CD4-positive, alpha-beta T cell (primary cell): ENCODE measurements at regions not wholly inside any gene's neighbourhood (a gene's known extent, or its start where the extent isn't known, plus 50 kb on each side); places are given as distances from the start of the nearest gene placed in this dataset.

Experiments used
- ATAC-seq: fragments of 200-7000 bp; cut with Tn5 transposase; one replicate; pipeline ENCODE4 v1.10.0; 2022; ENCODE audit warnings: mild to moderate bottlenecking; ENCODE audit not compliant: poor library complexity
- CTCF ChIA-PET: fragments of 350-600 bp; sonication (Branson Sonifier 250); formaldehyde crosslinking; loops from one replicate; lab custom pipeline; 2021; ENCODE audit warnings: antibody characterized with exemption, inconsistent platforms; lab: Charles Lee
- POLR2A ChIA-PET: fragments of 350-600 bp; sonication (Branson Sonifier 250); formaldehyde crosslinking; loops from one replicate; lab custom pipeline; 2021; ENCODE audit warnings: antibody characterized with exemption, inconsistent platforms; lab: Charles Lee
- DNase-seq, 14 experiments: peaks; one replicate each; pipeline ENCODE4 v3.0.0-alpha.2; 2013 to 2020; ENCODE audit warnings: mixed read lengths in 2 of 14
- H3K27ac ChIP-seq, 2 donors: one replicate each; pipeline versions ENCODE4 v1.5.1 to v1.7.0; 2013; ENCODE audit warnings: low read length in 2 of 2, low read depth in 1 of 2, mild to moderate bottlenecking in 1 of 2
- H3K27me3 ChIP-seq, 2 experiments: 1 replicate in 1 of 2; 2 replicates in 1 of 2; pipeline versions ENCODE4 v1.6.1 to v1.7.0; 2013; ENCODE audit warnings: low read length in 2 of 2, control low read depth in 1 of 2, mild to moderate bottlenecking in 1 of 2, moderate library complexity in 1 of 2; ENCODE audit not compliant: insufficient read depth in 2 of 2, control insufficient read depth in 1 of 2
- H3K36me3 ChIP-seq: one replicate; pipeline ENCODE4 v1.6.1; 2013; ENCODE audit warnings: low read length, control low read depth; ENCODE audit not compliant: insufficient read depth
- H3K4me1 ChIP-seq: one replicate; pipeline ENCODE4 v1.6.1; 2013; ENCODE audit warnings: low read length, control low read depth; ENCODE audit not compliant: insufficient read depth
- H3K4me3 ChIP-seq: one replicate; pipeline ENCODE4 v1.5.1; 2013; ENCODE audit warnings: mild to moderate bottlenecking, low read length, moderate library complexity
- H3K9me3 ChIP-seq, 2 experiments: 1 replicate in 1 of 2; 2 replicates in 1 of 2; pipeline versions ENCODE4 v1.6.1 to v1.7.0; 2013; ENCODE audit warnings: low read length in 2 of 2, mild to moderate bottlenecking in 2 of 2, control low read depth in 1 of 2, moderate library complexity in 1 of 2; ENCODE audit not compliant: control insufficient read depth in 1 of 2, insufficient read depth in 1 of 2
- H3K27ac Mint-ChIP-seq: one replicate; pipeline ENCODE4 v1.8.0; 2020; ENCODE audit warnings: mixed read lengths
- H3K27me3 Mint-ChIP-seq: one replicate; pipeline ENCODE4 v1.8.0; 2021; ENCODE audit warnings: mixed read lengths
- H3K36me3 Mint-ChIP-seq: one replicate; pipeline ENCODE4 v1.8.0; 2021; ENCODE audit warnings: low read depth, mixed read lengths
- H3K4me1 Mint-ChIP-seq: one replicate; pipeline ENCODE4 v1.8.0; 2021; ENCODE audit warnings: low read depth, mixed read lengths
- H3K4me3 Mint-ChIP-seq: one replicate; pipeline ENCODE4 v1.8.0; 2020; ENCODE audit warnings: mild to moderate bottlenecking, mixed read lengths
- H3K9me3 Mint-ChIP-seq: one replicate; pipeline ENCODE4 v1.8.0; 2020; ENCODE audit warnings: mixed read lengths
- CTCF ChIP-seq: fragments of 200-600 bp; IDR thresholded peaks from one replicate; pipeline ENCODE4 v1.8.0; 2022; ENCODE audit warnings: antibody characterized with exemption, mild to moderate bottlenecking
- intact Hi-C, 2 experiments: fragments of 100-400 bp; cut with DNase I in 1 of 2; cut with micrococcal nuclease in 1 of 2; formaldehyde crosslinking; loops; one replicate each; pipeline versions ENCODE4 v1.15.1 to v1.9.0; 2023 to 2025; cut with DNase I, micrococcal nuclease

DNA sequence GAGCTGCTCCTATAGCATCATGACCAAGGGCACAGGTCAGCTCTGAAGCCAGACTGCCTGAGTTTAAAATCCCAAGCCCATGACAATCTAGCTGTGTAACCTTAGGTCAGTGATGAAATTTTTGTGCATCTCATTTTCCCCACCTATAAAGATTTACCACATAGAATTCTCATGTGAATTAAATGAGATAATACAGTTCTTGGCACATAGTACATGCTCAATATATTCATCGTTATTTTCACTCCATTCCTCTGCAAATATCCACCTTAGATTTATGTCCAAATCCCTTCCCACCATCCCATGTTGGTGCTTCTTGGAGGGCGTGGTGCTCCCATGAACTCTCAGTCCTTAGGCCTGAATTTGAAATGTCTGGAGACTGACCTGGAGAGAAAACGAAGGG is 300.1 kb downstream of the TLE3 start:
- H3K4me3 ChIP-seq: no peak overlapping the region
- ChIA-PET POLR2A (no interaction called here), CTCF (interaction anchor here (1.3 kb wide), 1 partner anchor 11 kb away, joined by 3 read pairs; no protein-coding TSS in a partner anchor)
- Mint-ChIP-seq H3K4me1 (no peaks in the 10 kb centered on the region), H3K27me3 (no peaks in the 10 kb centered on the region), H3K36me3 (no peaks in the 10 kb centered on the region), H3K27ac (no peak overlapping the region), H3K9me3 (no peaks in the 10 kb centered on the region), H3K4me3 (no peak overlapping the region)
- H3K27ac ChIP-seq: no peak overlapping the region
- no peaks in the 10 kb centered on the region for H3K4me1 ChIP-seq
- TF ChIP-seq CTCF: no peak
- H3K9me3 ChIP-seq: no peaks in the 10 kb centered on the region
- no peak for DNase-seq
- no peak for ATAC-seq
- no peaks in the 10 kb centered on the region for H3K27me3 ChIP-seq
- H3K36me3 ChIP-seq: no peaks in the 10 kb centered on the region
- intact Hi-C loops: no loop called here

- H3K27ac ChIP-seq: no peak overlapping the region
- H3K36me3 Mint-ChIP-seq: no peaks in the 10 kb centered on the region
- no peaks in the 10 kb centered on the region for H3K27me3 Mint-ChIP-seq
- no peaks in the 10 kb centered on the region for H3K9me3 ChIP-seq
- intact Hi-C loops: no loop called here
- no peak for TF ChIP-seq CTCF
- H3K27ac Mint-ChIP-seq: no peak overlapping the region
- no peaks in the 10 kb centered on the region for H3K4me1 ChIP-seq
- H3K27me3 ChIP-seq: no peaks in the 10 kb centered on the region
- no peaks in the 10 kb centered on the region for H3K9me3 Mint-ChIP-seq
- ATAC-seq (no peak), DNase-seq (peak in 1 of 14 experiments; percentile 11)
- CTCF ChIA-PET: no interaction called here
- POLR2A ChIA-PET: no interaction called here
- no peaks in the 10 kb centered on the region for H3K4me1 Mint-ChIP-seq
- H3K4me3 ChIP-seq: no peak overlapping the region
- no peak overlapping the region for H3K4me3 Mint-ChIP-seq
- no peaks in the 10 kb centered on the region for H3K36me3 ChIP-seq
Measured at GRCh38 chr15:69798481-69799250, 299.1 kb downstream of the TLE3 start.

GRCh38 chr15:69801144-69801543 is 296.6 kb downstream of the TLE3 start:
- Histone ChIP-seq H3K4me3 (no peak overlapping the region), H3K27me3 (no peaks in the 10 kb centered on the region), H3K36me3 (no peaks in the 10 kb centered on the region), H3K27ac (no peak overlapping the region), H3K4me1 (peaks cover 3% of the 10 kb centered on the region), H3K9me3 (no peaks in the 10 kb centered on the region)
- no peaks in the 10 kb centered on the region for H3K36me3 Mint-ChIP-seq
- ChIA-PET CTCF (no interaction called here), POLR2A (no interaction called here)
- H3K4me1 Mint-ChIP-seq: no peaks in the 10 kb centered on the region
- H3K9me3 Mint-ChIP-seq: no peaks in the 10 kb centered on the region
- no peak overlapping the region for H3K27ac Mint-ChIP-seq
- H3K27me3 Mint-ChIP-seq: peaks cover 4% of the 10 kb centered on the region
- ATAC-seq (no peak), DNase-seq (no peak)
- TF ChIP-seq CTCF: no peak
- intact Hi-C loops: loop anchor here in 1 of 2 experiments (5.0 kb wide), 1 partner anchor 44 kb away; no protein-coding TSS in a partner anchor
- H3K4me3 Mint-ChIP-seq: no peak overlapping the region
